Stimulated activated CD4-positive, alpha-beta T cell treated with anti-CD3 and anti-CD28 coated beads, Interleukin-1b, Interleukin-23, amount 100 ng/mL, for 48 hours (primary cell): ENCODE measurements at regions not wholly inside any gene's neighbourhood (a gene's known extent, or its start where the extent isn't known, plus 50 kb on each side); places are given as distances from the start of the nearest gene placed in this dataset.
A peak's percentile ranks its signal among the peaks of the same experiment; 100 is the strongest.
"Not testable (repeated sequence)": the region's sequence is repeated elsewhere in the genome, so short reads cannot be mapped to it uniquely, and the experiment has no call there.

ENCODE experiments used
- DNase-seq: peaks from one replicate; pipeline ENCODE4 v3.0.0-alpha.2; 2020

GRCh38 chr16:88252057-88252794 is 130.5 kb upstream of the ZNF469 start:
- not testable (repeated sequence) for DNase-seq

DNA sequence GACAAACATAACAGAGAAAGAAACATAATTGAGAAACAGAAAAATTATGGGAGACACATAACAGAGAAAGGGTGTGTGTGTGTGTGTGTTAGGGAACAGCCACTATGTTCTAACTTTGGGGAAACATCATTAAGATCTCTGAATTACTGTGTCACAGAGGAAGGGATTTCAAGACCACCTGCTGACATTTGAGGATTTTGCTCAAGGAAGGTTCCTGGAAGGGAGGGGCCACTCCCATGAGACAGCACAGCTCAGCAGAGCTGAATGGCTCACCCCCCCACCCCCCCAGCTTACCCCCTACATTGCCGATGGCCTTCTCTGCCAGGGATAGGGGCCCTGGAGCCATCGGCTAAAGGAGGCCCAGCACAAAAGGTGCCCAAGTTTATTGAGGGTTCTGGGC is 124.6 kb upstream of the ZNF469 start:
- DNase-seq, result not testable (repeated sequence)

GRCh38 chr16:88258764-88259525 is 123.8 kb upstream of the ZNF469 start:
- DNase-seq, result not testable (repeated sequence)

GRCh38 chr16:88259538-88259937 is 123.2 kb upstream of the ZNF469 start:
- not testable (repeated sequence) for DNase-seq

- not testable (repeated sequence) for DNase-seq
Measured at GRCh38 chr16:88260146-88260545, 122.6 kb upstream of the ZNF469 start.

- DNase-seq, result not testable (repeated sequence)
Measured at GRCh38 chr16:88260881-88261665, 121.7 kb upstream of the ZNF469 start.

- DNase-seq, result not testable (repeated sequence)
Measured at GRCh38 chr16:88261814-88262605, 120.7 kb upstream of the ZNF469 start.

- DNase-seq, result not testable (repeated sequence)
Measured at GRCh38 chr16:88262858-88263563, 119.7 kb upstream of the ZNF469 start.

DNA sequence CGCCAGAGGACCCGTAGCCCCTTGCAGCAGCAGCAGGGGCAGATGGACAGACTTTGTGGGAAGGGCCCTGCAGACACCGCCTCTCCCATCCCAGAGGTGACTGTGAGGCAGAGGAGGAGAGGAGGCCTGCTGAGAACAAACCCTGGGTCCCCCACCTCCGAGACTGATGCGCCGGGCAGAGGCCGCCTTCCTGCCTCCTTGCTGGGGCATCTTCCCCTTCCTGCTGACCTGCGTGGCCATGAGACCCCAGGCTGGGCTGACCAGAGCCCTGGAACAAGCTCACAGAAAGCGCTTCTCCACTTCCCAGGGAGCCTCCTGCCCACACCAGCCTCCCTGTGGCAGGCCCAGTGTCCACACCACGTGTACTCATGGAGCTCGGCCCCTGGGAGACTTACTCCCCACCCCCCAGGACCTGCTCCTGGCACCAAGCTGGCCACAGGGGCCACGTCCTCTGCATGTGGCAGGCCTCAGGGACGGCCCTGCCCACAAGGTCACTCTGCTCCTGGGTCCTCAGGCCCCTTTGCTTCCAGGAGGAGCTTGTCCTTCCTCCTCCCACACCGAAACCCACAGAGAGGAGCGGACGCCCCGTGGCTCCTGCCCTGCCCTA is 119.0 kb upstream of the ZNF469 start:
- not testable (repeated sequence) for DNase-seq

DNA sequence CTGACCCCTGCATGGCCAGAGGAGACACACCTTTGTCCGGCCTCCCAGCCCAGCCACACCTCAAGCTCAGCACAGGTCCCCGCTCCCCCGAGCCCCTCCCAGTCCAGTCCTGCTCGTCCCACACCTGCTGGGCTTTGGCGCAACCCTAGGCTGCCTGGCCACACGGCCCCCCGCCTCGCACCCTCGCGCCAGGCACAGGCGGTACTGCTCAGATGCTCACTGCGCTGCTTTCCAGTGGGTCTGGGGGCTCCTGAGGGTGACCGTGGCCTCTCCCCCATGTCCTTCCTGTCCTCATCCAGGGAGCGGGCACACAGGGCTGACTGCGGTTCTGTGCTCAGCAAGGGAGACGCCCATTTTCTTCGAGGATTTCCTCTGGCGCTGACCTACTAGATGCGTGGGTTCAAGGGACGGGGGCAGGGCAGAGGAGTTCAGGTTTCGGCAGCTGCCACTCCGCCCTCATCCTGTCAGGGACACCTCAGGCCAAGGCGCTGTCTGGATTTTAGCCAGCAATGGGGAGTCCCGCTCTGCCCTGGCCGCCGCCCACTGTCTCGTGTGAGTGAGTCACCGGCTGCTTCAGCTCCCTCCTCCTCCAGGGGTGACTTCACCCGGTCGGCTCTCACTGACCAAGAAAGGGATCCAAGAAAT is 118.0 kb upstream of the ZNF469 start:
- peak; percentile 46 for DNase-seq

DNA sequence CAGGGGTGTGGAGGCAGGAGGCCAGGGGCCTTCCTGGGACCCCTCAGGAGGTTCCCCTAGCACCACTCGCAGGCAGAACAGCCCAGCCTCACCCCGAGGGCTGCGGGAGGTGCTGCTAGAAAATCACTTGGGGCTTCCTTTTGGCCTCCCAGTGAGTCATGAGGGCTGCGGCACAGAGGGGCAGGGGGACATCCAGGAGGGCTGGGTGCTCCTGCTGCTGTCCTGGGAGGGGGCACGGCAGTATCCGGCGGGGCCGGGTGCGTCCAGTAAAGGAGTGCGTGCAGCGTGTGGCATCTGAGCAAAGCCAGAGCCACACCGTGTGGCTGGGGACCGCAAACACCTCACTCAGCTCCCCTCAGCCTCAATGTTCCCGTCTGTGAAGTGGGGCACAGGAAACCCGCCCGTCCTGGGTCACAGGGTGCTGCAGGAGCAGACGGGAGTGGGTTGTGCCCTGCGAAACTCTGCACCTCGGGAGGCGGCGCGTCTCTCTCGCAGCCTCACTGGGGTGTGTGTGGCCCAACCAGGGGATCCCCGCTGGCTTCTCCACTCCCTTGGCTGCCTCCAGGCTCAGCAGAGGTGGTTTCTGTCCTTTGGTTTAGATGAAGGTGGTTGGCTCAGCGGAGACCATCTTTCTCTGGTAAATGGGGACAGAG is 117.3 kb upstream of the ZNF469 start:
- not testable (repeated sequence) for DNase-seq

GRCh38 chr16:88266036-88266435 is 116.7 kb upstream of the ZNF469 start:
- DNase-seq, result not testable (repeated sequence)

DNA sequence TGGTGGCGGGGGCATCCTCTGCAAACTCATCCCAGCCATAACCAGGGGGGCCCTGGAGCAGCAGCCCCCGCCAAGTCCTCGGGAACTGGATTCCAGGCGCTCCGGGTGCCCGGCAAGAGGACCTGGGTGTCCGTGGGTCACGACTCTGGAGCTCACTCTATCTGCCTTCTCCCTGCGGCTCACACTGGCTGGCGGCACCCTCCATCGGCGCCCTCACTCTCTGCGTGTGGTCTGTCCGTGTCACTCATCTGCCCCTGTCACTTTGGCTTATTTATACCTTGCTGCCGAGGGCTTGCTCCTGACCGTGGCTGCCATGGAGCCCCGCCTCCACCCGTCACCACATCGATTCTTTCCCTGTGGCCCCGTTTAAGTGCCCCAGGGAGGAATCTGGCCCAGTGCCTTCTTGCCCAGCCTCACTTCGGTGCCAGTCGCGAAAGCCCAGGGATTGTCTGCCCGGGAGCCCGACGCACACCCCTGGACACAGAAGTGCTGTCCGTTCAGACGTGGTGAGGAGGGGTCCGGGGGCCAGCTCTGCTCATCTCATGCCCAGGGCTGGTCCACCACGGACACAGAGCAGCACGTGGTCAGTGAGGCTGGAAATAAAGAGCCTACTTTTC is 115.7 kb upstream of the ZNF469 start:
- not testable (repeated sequence) for DNase-seq

GRCh38 chr16:88268186-88268970 is 114.4 kb upstream of the ZNF469 start:
- not testable (repeated sequence) for DNase-seq

DNA sequence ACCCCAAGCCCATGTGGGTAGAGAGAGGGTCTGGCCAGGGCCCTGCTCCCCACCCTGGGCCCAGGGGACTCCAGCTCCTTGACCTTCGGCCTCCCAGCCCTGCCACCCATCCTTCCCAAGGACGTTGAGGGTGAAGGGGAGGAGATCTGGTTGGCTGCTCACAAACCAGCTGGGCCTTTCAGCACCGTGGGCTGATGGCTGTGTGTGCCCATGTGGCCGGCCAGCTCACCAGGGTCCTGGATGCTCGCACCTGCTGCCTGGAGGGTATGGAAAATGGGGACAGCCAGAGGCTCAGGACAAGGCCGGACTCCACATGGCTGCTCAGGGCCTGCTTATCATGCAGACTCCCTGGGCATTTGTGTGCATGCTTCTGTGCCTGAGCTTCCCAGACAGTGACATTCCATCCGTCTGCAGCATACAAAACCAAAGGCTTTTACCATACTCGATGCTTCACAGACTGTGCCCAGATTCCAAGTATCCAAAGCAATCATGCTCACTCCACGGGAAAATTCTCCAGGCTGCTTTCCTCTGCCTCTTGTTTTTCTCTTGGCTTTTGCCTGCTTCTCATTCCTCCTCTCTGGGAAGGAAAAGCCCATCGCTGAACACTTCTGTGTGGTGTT is 112.5 kb upstream of the ZNF469 start:
- not testable (repeated sequence) for DNase-seq

DNA sequence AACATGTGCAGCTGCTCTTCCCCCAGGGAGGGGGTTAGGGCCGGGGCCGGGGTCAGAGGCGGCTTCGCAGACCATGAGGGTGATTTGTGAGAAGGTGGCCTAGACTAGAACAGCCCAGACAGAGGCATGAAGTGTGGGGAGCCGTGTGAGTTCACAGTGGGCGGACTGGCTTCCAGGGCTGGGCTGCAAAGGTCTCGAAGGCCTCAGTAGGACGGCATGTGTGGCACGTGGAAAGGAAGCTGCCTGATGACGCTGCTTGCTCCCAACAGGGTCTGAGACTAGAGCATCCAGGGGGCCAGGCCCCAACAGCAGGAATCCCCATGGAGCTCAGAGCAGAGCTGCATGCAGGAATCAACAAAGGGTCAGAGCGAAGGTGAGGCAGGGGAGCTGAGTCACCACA is 111.5 kb upstream of the ZNF469 start:
- not testable (repeated sequence) for DNase-seq

DNA sequence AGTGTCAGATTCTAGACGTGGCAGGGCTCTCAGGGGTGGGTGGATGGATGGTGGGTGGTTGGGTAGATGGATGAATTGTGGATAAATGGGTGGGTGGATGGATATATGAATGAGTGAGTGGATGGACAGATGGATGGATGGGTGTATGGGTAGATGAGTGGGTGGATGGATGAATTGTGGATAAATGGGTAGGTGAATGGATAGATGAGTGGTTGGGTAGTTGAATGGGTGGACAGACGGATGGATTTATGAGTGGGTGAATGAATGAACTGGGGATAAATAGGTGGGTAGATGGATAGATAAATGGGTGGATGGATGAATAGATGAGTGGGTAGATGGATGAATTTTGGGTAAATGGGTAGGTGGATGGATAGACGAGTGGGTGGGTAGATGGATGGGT is 111.0 kb upstream of the ZNF469 start:
- not testable (repeated sequence) for DNase-seq

DNA sequence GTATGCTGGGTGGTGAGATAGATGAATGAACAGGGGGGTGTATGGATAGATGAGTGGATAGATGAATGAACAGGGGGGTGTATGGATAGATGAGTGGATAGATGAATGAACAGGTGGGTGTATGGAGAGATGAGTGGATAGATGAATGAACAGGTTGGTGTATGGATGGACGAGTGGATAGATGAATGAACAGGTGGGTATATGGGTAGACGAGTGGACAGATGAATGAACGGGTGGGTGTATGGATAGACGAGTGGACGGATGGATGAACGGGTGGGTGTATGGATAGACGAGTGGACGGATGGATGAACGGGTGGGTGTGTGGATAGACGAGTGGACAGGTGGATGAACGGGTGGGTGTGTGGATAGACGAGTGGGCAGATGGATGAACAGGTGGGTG is 110.3 kb upstream of the ZNF469 start:
- DNase-seq, result not testable (repeated sequence)
